ENCODE measurements at regions not wholly inside any gene's neighbourhood (a gene's known extent, or its start where the extent isn't known, plus 50 kb on each side); places are given as distances from the start of the nearest gene placed in this dataset.
"Not testable (repeated sequence)": the region's sequence is repeated elsewhere in the genome, so short reads cannot be mapped to it uniquely, and the experiment has no call there.

- no peak for DNase-seq
Observed at GRCh38 chr7:94176694-94177200, 172.6 kb upstream of the BET1 start.

DNA sequence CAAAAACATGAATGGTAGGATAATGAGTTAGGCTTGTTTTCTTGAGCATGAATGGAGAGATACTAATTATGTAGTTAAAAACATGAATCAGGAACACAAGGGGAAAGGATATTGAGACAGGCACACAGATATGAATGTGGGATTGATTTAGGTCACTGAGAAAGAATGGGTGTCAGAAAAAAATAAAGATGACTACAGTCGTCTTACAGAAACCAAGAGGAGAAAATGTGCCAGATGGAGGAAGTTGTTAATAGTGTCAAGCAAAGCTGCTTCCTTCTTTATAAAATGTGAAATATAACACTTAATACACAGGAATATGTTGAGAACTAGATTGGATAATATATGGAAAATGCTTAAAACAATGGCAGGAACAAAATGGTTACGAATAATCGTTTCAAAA is 173.3 kb upstream of the BET1 start:
- no peak for DNase-seq

DNA sequence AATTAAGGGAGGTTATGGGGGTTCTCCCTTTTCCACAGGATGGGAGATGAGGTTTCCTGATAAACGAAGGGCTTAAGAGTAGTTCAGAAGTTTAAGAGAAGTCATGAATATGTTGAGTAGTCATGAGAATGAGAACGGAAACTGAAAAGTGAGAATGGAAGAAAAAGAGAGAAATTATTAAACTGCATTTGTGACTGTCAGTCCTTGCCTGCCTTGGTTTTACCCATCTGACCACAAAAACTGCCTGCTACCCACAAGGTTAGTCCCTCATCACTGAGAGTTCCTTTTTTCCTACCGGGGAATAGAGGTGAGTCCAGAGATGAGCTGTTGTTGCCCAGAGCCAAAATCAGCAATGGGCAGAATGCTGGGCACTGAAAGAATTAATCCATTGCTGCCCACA is 174.1 kb upstream of the BET1 start:
- no peak for DNase-seq

DNA sequence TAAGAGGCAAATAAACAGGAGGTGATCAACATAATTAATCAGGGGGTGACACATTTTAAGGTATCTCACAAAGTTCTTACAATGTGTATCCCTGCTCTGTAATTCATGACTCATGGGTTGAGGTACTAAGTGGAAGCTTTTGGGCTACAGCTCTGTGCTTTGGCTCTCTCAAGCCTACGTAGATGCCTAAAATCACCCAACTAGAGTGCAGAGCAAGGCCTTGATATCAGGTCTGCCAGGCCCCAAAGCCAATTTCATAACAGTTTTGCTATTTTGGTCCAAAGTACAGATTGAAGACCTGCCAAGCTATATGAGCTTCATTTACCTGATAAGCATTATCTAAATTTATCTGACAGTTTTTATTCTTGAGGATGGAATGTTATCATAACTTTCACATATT is 175.3 kb upstream of the BET1 start:
- no peak for DNase-seq

GRCh38 chr7:94182066-94182465 is 177.9 kb upstream of the BET1 start:
- DNase-seq: no peak

DNA sequence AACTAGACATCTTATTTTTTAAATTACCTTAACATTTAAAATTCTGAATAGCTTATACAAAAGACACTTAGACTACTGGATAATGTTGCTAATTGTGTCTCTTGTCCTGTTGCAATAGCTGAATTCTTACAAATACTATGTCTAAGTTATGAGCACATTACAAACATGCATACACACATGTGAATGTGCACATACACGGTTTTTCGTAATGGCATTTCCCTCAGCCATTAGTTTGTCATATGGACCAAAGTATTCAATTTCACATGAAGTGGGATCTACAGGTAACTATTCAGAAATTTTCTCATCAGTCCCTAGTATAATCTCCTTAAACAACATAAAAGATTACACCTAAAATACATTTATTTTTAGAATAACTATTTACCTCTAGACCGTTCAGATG is 178.6 kb upstream of the BET1 start:
- no peak for DNase-seq

GRCh38 chr7:94183289-94183749 is 179.2 kb upstream of the BET1 start:
- DNase-seq: no peak

DNA sequence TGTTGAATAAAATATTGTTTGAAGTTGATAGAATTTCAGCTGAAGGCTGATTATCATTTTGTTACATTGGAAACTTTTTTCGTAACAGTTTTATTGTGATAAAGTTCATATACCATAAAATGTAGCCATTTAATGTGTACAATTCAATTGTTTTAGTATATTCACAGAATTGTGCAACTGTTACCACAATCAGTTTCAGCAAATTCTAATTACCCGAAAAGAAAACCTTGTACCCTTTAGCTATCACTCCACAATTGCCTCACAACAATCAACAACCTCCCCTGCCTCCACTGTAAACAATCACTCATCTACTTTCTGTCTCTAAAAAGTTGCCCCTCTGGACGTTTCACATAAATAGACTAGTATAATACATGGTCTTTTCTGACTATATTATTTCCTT is 179.7 kb upstream of the BET1 start:
- DNase-seq: no peak

DNA sequence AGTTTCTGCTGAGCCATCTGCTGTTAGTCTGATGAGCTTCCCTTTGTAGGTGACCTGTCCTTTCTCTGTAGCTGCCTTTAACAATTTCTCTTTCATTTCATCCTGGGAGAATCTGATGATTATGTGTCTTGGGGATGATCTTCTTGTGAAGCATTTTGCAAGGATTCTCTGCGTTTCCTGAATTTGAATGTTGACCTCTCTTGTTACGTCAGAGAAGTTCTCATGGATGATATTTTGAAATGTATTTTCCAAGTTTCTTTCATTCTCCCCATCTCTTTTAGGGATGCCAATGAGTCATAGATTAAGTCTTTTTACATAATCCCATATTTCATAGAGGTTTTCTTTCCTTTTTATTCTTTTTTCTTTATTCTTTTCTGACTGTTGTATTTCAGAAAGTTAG is 184.2 kb upstream of the BET1 start:
- DNase-seq: no peak

- DNase-seq: no peak
Observed at GRCh38 chr7:94190599-94191061, 186.5 kb upstream of the BET1 start.

GRCh38 chr7:94194426-94194825 is 190.3 kb upstream of the BET1 start:
- DNase-seq: not testable (repeated sequence)

DNA sequence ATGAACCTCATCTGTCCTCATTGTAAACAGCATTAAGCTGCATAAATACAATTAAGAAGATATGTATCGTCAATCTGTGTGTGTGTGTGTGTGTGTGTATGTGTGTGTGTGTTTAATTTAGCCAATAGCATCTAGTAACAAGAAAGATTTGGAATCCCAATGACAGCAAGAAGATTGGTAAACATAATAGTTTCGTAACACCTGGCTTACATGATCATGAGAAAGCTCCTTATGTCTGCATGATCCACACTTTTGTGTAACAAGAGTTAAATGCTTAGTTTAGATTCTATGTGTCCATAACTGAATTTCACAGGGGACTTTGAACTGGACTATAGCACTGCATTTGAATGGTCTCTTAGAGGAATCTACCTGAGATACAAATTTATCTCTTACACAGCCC is 191.0 kb upstream of the BET1 start:
- no peak for DNase-seq

DNA sequence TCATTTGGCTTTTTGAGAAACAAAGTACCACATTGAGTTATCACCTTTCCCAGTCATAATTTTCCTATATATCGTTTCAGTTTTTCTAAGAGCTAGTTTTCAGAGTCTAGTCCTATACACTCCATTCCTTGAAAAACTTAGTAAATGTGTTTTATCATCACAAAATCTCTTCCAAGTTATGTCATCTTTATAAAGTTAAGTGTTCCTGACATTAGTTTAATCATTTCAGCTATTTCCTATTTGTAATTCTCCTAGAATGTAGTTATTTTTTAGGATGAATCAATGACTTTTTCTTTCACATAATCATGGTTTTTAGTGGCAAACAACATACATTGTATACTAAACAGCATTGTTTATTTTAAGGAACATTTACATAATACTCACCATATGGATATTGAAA is 191.7 kb upstream of the BET1 start:
- DNase-seq: no peak

DNA sequence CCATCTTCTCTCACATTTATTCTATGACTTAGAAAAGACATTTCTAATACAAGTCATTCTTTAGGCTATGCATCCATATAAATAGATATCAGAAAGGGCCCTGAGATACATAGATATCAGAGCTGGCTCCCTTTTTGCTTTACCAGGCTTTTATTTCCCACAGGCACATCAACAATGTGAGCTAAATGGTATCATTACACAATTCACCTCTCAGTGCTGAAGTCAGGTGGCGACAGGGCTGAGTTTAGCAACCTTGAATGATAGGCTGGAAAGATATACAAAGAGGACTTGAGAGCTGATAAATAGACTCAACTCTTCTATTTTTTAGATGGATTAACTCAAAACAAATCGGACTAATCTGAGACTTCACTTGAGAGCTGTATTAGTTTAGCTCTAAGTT is 189.2 kb upstream of the COL1A2 start:
- no peak for DNase-seq

DNA sequence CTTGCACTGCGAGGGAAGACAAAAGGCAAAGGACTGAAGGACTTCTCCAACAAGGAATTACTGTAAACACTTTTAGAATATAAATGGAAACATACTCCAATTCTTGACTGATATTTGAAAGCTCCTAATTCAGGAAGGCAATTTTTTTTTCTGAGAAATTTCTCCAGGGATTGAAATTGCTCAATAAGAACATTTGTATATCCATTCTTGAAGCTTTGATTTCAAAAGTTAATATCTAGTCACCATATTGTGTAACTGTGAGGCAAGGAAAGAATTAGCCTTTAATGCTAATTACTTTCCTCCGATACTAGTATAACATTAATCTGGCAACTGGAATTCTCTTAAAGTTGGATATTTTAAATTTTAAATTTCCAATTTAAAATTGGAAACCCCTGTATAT is 188.4 kb upstream of the COL1A2 start:
- no peak for DNase-seq

DNA sequence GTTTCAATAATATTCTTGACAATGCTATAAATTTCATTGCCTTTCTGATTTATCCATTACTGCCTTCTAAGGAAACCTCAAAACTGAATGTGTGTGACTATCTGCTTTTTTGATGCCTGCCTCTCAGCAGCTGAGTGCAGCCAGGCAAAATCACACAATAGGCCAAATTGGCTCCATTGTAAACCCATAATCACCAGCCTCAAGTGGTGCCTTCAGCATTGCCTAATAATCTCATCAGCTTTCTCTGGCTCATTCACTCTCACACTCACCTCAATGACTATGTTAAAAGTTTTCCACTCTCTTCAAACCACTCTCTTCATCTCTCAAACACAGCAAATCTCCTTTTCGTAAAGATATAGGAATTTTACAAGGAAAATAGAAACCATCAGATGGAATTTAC is 182.5 kb upstream of the COL1A2 start:
- DNase-seq: no peak

- no peak for DNase-seq
Observed at GRCh38 chr7:94216944-94217461, 177.7 kb upstream of the COL1A2 start.

DNA sequence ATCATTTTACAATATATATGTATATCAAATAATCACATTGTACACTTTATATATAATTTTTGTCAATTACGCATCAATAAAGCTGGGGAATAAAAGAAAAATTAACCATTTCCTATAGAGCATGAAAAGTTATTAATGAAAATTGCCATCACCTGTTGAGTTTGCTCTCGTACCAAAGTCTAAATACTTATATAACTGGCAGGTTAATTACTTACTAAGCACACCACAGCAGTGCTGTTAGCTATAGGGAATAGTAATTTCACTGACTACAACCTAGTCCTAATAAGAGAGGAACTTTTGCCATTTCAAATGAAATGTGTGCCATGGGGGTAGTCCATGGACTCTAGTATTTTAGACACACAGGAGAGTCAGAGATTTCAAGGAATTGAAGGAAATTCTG is 176.9 kb upstream of the COL1A2 start:
- DNase-seq: no peak

GRCh38 chr7:94222516-94222915 is 172.2 kb upstream of the COL1A2 start:
- DNase-seq: no peak

GRCh38 chr7:94223375-94224084 is 171.2 kb upstream of the COL1A2 start:
- DNase-seq: no peak

- DNase-seq: no peak
Observed at GRCh38 chr7:94228223-94228622, 166.5 kb upstream of the COL1A2 start.

DNA sequence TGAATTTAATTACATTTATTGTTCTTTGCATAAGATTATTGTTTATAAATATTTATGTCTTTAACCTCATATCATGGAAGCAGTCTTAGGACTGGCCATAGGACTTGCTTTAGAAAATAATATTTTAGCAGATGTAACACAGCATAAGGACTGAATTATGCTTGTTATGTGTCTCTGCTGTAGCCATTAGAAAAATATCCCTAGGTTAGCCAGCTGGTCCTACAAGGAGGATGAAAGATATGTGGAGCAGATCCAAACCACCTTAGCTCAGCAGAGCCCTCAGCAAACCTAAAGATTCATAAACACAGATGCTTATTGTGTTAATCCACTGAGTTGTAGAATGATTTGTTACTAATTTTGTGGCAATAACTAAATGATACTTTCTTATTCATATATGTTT is 166.0 kb upstream of the COL1A2 start:
- no peak for DNase-seq

DNA sequence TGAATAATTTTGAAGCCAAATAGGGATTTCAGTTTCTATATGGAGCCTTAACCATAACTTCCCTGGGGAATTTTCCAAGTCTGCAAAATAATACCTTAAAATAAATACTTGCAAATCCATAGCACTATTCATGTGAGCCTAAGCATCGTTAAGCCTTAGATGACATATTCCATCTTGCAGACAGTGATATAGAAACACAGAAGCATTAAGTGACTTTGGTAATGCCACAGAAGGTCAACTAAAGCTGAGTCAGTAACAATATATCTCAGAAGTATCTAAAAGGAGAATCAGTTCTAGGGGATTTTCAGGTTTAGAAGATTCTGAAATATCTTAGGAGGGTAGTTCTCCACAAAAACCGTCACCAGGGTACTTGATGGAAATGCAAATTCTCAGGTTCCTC is 163.4 kb upstream of the COL1A2 start:
- DNase-seq: no peak

GRCh38 chr7:94236960-94237359 is 157.7 kb upstream of the COL1A2 start:
- no peak for DNase-seq

GRCh38 chr7:94237417-94237816 is 157.3 kb upstream of the COL1A2 start:
- DNase-seq: no peak

Measured in CD4-positive, alpha-beta T cell treated with Interleukin-1 beta for 1 hour (primary cell).